Keratinocyte (primary cell): ENCODE measurements at regions not wholly inside any gene's neighbourhood (a gene's known extent, or its start where the extent isn't known, plus 50 kb on each side); places are given as distances from the start of the nearest gene placed in this dataset.

Experiments
- DNase-seq: peaks from one replicate; pipeline ENCODE4 v3.0.0-alpha.2; 2011; ENCODE audit warnings: low read depth, missing footprints, low spot score
- FAIRE-seq: peaks from 2 replicates; lab custom pipeline; 2011; peaks lifted over from hg19 to GRCh38; lab: Jason Lieb, UNC
- H2AFZ ChIP-seq: 2 replicates; pipeline ENCODE4 v1.6.0; 2012; ENCODE audit warnings: low read length, control low read depth, inconsistent platforms; ENCODE audit not compliant: control insufficient read depth
- H3K27ac ChIP-seq: 2 replicates; pipeline ENCODE4 v1.5.1; 2011; ENCODE audit warnings: low read length; ENCODE audit not compliant: control insufficient read depth, insufficient read depth
- H3K27me3 ChIP-seq: 3 replicates; pipeline ENCODE4 v1.6.0; 2011; ENCODE audit warnings: low read length; ENCODE audit not compliant: control insufficient read depth, insufficient read depth; ENCODE audit errors: extremely low read depth
- H3K36me3 ChIP-seq, 2 experiments: 2 replicates in 1 of 2; 3 replicates in 1 of 2; pipeline ENCODE4 v1.5.1; 2011; ENCODE audit warnings: low read length in 2 of 2, mild to moderate bottlenecking in 1 of 2; ENCODE audit not compliant: control insufficient read depth in 2 of 2, insufficient read depth in 2 of 2; ENCODE audit errors: extremely low read depth in 1 of 2
- H3K4me1 ChIP-seq: 3 replicates; pipeline ENCODE4 v1.5.1; 2011; ENCODE audit warnings: low read length; ENCODE audit not compliant: control insufficient read depth, insufficient read depth; ENCODE audit errors: extremely low read depth
- H3K4me2 ChIP-seq: 3 replicates; pipeline ENCODE4 v1.6.0; 2011; ENCODE audit warnings: low read depth, low read length; ENCODE audit not compliant: control insufficient read depth, insufficient read depth; ENCODE audit errors: extremely low read depth
- H3K4me3 ChIP-seq, 3 experiments: fragments of 200-600 bp in 1 of 3; sonication (generic) in 1 of 3; 2 replicates in 2 of 3; 3 replicates in 1 of 3; pipeline ENCODE4 v1.5.1; 2011 to 2016; ENCODE audit warnings: low read length in 3 of 3, mild to moderate bottlenecking in 3 of 3, control low read depth in 2 of 3, inconsistent platforms in 1 of 3, low read depth in 1 of 3, mixed read lengths in 1 of 3, mixed run types in 1 of 3, moderate library complexity in 1 of 3; ENCODE audit not compliant: control insufficient read depth in 2 of 3, insufficient read depth in 2 of 3; ENCODE audit errors: extremely low read depth in 1 of 3
- H3K79me2 ChIP-seq: 2 replicates; pipeline ENCODE4 v1.6.0; 2012; ENCODE audit warnings: low read length; ENCODE audit not compliant: control insufficient read depth, insufficient read depth
- H3K9ac ChIP-seq: 3 replicates; pipeline ENCODE4 v1.6.0; 2011; ENCODE audit warnings: low read length; ENCODE audit not compliant: control insufficient read depth, insufficient read depth; ENCODE audit errors: extremely low read depth
- H3K9me1 ChIP-seq: 3 replicates; pipeline ENCODE4 v1.6.0; 2011; ENCODE audit warnings: low read length; ENCODE audit not compliant: control insufficient read depth, insufficient read depth; ENCODE audit errors: extremely low read depth
- H3K9me3 ChIP-seq: 2 replicates; pipeline ENCODE4 v1.5.1; 2012; ENCODE audit warnings: low read depth, low read length; ENCODE audit not compliant: control insufficient read depth
- H4K20me1 ChIP-seq: 3 replicates; pipeline ENCODE4 v1.6.0; 2011; ENCODE audit warnings: low read length; ENCODE audit not compliant: control insufficient read depth, insufficient read depth; ENCODE audit errors: extremely low read depth
- EZH2 ChIP-seq: IDR thresholded peaks from one replicate; pipeline ENCODE4 v1.6.1; 2012; ENCODE audit warnings: inconsistent platforms, mild to moderate bottlenecking, low read length, moderate library complexity
- dilution Hi-C: fragments of 300-500 bp; cut with MboI; formaldehyde crosslinking; loops from one replicate; pipeline ENCODE4 v1.7.0; 2020; ENCODE audit warnings: low sequenced_read_pairs; ENCODE audit not compliant: extremely low pct_ligation_motif_present
- TF ChIP-seq, protein P1 (sequence below), 3 experiments: IDR thresholded peaks in 1 of 3; conservative IDR thresholded peaks in 1 of 3; optimal IDR thresholded peaks in 1 of 3; 2 replicates in 2 of 3; 3 replicates in 1 of 3; pipeline versions ENCODE3 to v1.5.1; 2011; ENCODE audit warnings: low read length in 3 of 3, mild to moderate bottlenecking in 3 of 3, moderate library complexity in 2 of 3, control low read depth in 1 of 3, inconsistent platforms in 1 of 3; ENCODE audit not compliant: insufficient read depth in 2 of 3; ENCODE audit errors: extremely low read depth in 1 of 3

DNA sequence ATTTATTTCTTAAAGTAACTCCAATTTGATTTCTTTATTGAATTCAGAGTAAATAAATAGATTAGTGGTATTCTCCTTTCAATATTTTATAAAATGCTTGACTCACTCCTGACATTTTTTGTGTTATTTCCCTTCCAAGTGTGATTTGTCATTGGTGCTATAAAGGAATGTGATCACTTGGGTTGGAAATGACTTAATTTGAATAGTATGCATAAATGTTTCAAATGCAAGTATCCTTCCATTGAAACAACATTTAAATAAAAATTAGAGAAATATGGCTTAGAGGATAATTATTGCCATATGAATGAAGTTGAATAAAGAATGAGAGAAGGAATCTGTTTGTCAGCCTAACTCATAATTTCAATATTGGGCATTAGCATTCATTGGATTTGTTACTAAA, 182.7 kb downstream of the PABPC4L start:
- no peak for TF ChIP-seq EZH2
- TF ChIP-seq, protein P1, sequence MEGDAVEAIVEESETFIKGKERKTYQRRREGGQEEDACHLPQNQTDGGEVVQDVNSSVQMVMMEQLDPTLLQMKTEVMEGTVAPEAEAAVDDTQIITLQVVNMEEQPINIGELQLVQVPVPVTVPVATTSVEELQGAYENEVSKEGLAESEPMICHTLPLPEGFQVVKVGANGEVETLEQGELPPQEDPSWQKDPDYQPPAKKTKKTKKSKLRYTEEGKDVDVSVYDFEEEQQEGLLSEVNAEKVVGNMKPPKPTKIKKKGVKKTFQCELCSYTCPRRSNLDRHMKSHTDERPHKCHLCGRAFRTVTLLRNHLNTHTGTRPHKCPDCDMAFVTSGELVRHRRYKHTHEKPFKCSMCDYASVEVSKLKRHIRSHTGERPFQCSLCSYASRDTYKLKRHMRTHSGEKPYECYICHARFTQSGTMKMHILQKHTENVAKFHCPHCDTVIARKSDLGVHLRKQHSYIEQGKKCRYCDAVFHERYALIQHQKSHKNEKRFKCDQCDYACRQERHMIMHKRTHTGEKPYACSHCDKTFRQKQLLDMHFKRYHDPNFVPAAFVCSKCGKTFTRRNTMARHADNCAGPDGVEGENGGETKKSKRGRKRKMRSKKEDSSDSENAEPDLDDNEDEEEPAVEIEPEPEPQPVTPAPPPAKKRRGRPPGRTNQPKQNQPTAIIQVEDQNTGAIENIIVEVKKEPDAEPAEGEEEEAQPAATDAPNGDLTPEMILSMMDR (optimal IDR thresholded peaks at IDR 0.05 in 1 of 3, IDR thresholded peaks at IDR 0.05 in 1 of 3, conservative IDR thresholded peaks at IDR 0.05 in 1 of 3; ENCODE audit: extremely low read depth in 1 of 3, insufficient read depth in 2 of 3, low read length in 3 of 3), result no peak
- H3K79me2 ChIP-seq, result no peaks in the 10 kb centered on the region
- FAIRE-seq, result no peak

DNA sequence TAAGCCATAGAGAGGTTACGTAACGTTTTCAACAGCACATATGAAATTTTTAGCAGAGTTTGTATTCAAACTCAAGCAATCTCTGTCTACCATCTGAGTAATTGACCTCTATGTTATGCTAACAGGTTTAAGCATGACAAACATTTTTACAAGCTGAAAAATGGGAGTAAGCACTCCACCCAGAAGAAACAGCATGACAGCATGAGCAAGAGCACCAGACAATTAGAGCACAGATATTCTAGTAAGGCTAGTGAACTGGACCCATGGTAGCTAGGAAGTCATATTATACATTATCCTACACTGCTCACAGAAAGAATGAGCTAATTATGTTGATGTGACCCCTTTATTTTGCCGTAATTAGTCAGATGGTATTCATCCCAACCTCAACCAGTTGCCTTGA, 200.5 kb downstream of the PABPC4L start:
- FAIRE-seq, result no peak
- dilution Hi-C loops, result no loop called here

More for the DNA sequence above, 182.7 kb downstream of the PABPC4L start:
- dilution Hi-C loops, result no loop called here
- Histone ChIP-seq H3K9me1 (no peaks in the 10 kb centered on the region), H3K4me1 (no peaks in the 10 kb centered on the region), H3K4me3 (no peak overlapping the region), H3K4me2 (no peak overlapping the region), H3K36me3 (no peaks in the 10 kb centered on the region), H3K27ac (no peak overlapping the region), H4K20me1 (no peaks in the 10 kb centered on the region), H3K9me3 (no peaks in the 10 kb centered on the region), H2AFZ (no peak overlapping the region), H3K27me3 (no peaks in the 10 kb centered on the region), H3K9ac (no peak overlapping the region)
- no peak for DNase-seq

More for the DNA sequence above, 200.5 kb downstream of the PABPC4L start:
- Histone ChIP-seq H3K36me3 (no peaks in the 10 kb centered on the region), H3K27me3 (no peaks in the 10 kb centered on the region), H3K9ac (no peak overlapping the region), H3K9me1 (no peaks in the 10 kb centered on the region), H4K20me1 (no peaks in the 10 kb centered on the region), H3K27ac (no peak overlapping the region), H2AFZ (no peak overlapping the region), H3K4me2 (no peak overlapping the region), H3K79me2 (no peaks in the 10 kb centered on the region), H3K4me1 (no peaks in the 10 kb centered on the region), H3K9me3 (no peaks in the 10 kb centered on the region), H3K4me3 (no peak overlapping the region)
- DNase-seq, result no peak
- TF ChIP-seq EZH2, result no peak
- TF ChIP-seq, protein P1 (optimal IDR thresholded peaks at IDR 0.05 in 1 of 3, IDR thresholded peaks at IDR 0.05 in 1 of 3, conservative IDR thresholded peaks at IDR 0.05 in 1 of 3; ENCODE audit: extremely low read depth in 1 of 3, insufficient read depth in 2 of 3, low read length in 3 of 3), result no peak
